OCI-LY7 (cell line): ENCODE measurements at regions not wholly inside any gene's neighbourhood (a gene's known extent, or its start where the extent isn't known, plus 50 kb on each side); places are given as distances from the start of the nearest gene placed in this dataset.

Experiments used
- BruUV-seq: library from RNA; stranded (reverse); fragments of 400-500 nt; replicated peaks from 2 replicates; lab custom pipeline; 2021; lab: Mats Ljungman, UMichigan
- CTCF ChIA-PET: fragments of 300-600 bp; sonication (Branson Sonifier 250); formaldehyde crosslinking; loops from one replicate; lab custom pipeline; 2022; ENCODE audit warnings: antibody characterized with exemption; ENCODE audit not compliant: unreplicated experiment; lab: Charles Lee
- POLR2A ChIA-PET: fragments of 300-600 bp; sonication (Branson Sonifier 250); formaldehyde crosslinking; loops from one replicate; lab custom pipeline; 2022; ENCODE audit warnings: antibody characterized with exemption; lab: Charles Lee
- DNase-seq: peaks from one replicate; pipeline ENCODE4 v3.0.0-alpha.2; 2015; ENCODE audit warnings: low spot score
- H2AFZ ChIP-seq: fragments of 200-600 bp; sonication (generic), shearing (Covaris generic); 2 replicates; pipeline ENCODE4 v1.6.1; 2014; ENCODE audit warnings: mild to moderate bottlenecking, antibody characterized with exemption, low read length, moderate library complexity
- H3K27ac ChIP-seq: fragments of 200-600 bp; sonication (generic); 2 replicates; pipeline ENCODE4 v1.5.1; 2014; ENCODE audit warnings: mixed run types, low read depth, mild to moderate bottlenecking, moderate library complexity, low read length, inconsistent platforms; ENCODE audit not compliant: poor library complexity, severe bottlenecking
- H3K36me3 ChIP-seq: fragments of 200-600 bp; sonication (generic); 2 replicates; pipeline ENCODE4 v1.6.1; 2014; ENCODE audit warnings: mild to moderate bottlenecking, antibody characterized with exemption, low read length, moderate library complexity, mixed read lengths; ENCODE audit not compliant: insufficient read depth
- H3K4me1 ChIP-seq: fragments of 200-600 bp; sonication (generic); 2 replicates; pipeline ENCODE4 v1.5.1; 2014; ENCODE audit warnings: mild to moderate bottlenecking, low read length; ENCODE audit not compliant: insufficient read depth, poor library complexity, severe bottlenecking
- H3K4me2 ChIP-seq: fragments of 200-600 bp; sonication (generic); 2 replicates; pipeline ENCODE4 v1.6.1; 2014; ENCODE audit warnings: mild to moderate bottlenecking, low read length
- H3K4me3 ChIP-seq: fragments of 200-600 bp; sonication (generic); 2 replicates; pipeline ENCODE4 v1.5.1; 2014; ENCODE audit warnings: mild to moderate bottlenecking, low read depth, low read length; ENCODE audit not compliant: poor library complexity, severe bottlenecking
- H3K79me2 ChIP-seq: fragments of 200-600 bp; sonication (generic); 2 replicates; pipeline ENCODE4 v1.6.1; 2016; ENCODE audit warnings: low read depth, mild to moderate bottlenecking, low read length, moderate library complexity, mixed read lengths; ENCODE audit not compliant: insufficient read depth
- H3K9me2 ChIP-seq: fragments of 200-600 bp; sonication (generic); 2 replicates; pipeline ENCODE4 v1.6.1; 2016; ENCODE audit warnings: mild to moderate bottlenecking, low read length, mixed read lengths; ENCODE audit not compliant: insufficient read depth
- H3K9me3 ChIP-seq: fragments of 200-600 bp; sonication (generic); 2 replicates; pipeline ENCODE4 v1.6.1; 2014; ENCODE audit warnings: mild to moderate bottlenecking, mixed run types, low read length, mixed read lengths
- H4K20me1 ChIP-seq: fragments of 200-600 bp; sonication (generic); 2 replicates; pipeline ENCODE4 v1.6.1; 2014; ENCODE audit warnings: mild to moderate bottlenecking, antibody characterized with exemption, low read length, moderate library complexity, mixed read lengths; ENCODE audit not compliant: insufficient read depth
- EZH2phosphoT487 ChIP-seq: fragments of 200-600 bp; sonication (generic); IDR thresholded peaks from 2 replicates; pipeline ENCODE4 v1.6.1; 2018; ENCODE audit warnings: low read depth, borderline replicate concordance, mild to moderate bottlenecking, mixed run types, antibody characterized with exemption, low read length, moderate library complexity, mixed read lengths
- intact Hi-C: fragments of 100-400 bp; cut with micrococcal nuclease; formaldehyde crosslinking; loops from one replicate; pipeline ENCODE4 v1.10.0; 2022; ENCODE audit not compliant: unreplicated experiment
- TF ChIP-seq, protein P1 (sequence below): fragments of 200-600 bp; sonication (generic); conservative IDR thresholded peaks from 2 replicates; pipeline ENCODE4 v1.5.1; 2014; ENCODE audit warnings: mild to moderate bottlenecking, antibody characterized with exemption, low read length, moderate library complexity, mixed read lengths

DNA sequence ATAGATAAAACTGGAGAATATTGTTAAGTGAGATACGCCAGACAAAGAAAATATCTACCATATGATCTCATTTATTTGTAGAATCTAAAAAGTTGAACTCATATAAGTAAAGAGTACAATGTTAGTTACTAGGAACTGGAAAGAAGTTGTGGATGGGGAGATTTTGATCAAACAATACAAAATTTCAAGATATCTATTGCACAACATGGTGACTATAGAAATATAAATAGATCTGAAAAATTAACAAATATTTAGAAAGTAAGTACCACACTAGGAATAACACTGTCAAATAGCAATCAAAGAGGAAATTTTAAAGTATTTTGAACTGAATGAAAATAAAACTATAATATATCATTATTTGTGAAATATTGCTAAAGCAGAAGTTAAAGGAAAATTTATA is 437.2 kb downstream of the AASDHPPT start:
- no peaks in the 10 kb centered on the region for H3K4me1 ChIP-seq
- no peaks in the 10 kb centered on the region for H3K9me2 ChIP-seq
- intact Hi-C loops: no loop called here
- no peak overlapping the region for H3K4me3 ChIP-seq
- no TSS peak for BruUV-seq
- H4K20me1 ChIP-seq: no peaks in the 10 kb centered on the region
- H3K9me3 ChIP-seq: no peaks in the 10 kb centered on the region
- no peaks in the 10 kb centered on the region for H3K36me3 ChIP-seq
- ChIA-PET CTCF (no interaction called here), POLR2A (no interaction called here)
- H3K79me2 ChIP-seq: no peaks in the 10 kb centered on the region
- H3K27ac ChIP-seq: no peak overlapping the region
- TF ChIP-seq EZH2phosphoT487: no peak
- H3K4me2 ChIP-seq: no peak overlapping the region
- no peak for DNase-seq
- no peak overlapping the region for H2AFZ ChIP-seq

GRCh38 chr11:106517426-106517825 is 440.0 kb downstream of the AASDHPPT start:
- Histone ChIP-seq H3K4me3 (no peak overlapping the region), H3K4me1 (no peaks in the 10 kb centered on the region), H3K36me3 (no peaks in the 10 kb centered on the region), H3K27ac (no peak overlapping the region), H3K9me3 (no peaks in the 10 kb centered on the region), H3K79me2 (no peaks in the 10 kb centered on the region), H3K9me2 (no peaks in the 10 kb centered on the region), H4K20me1 (no peaks in the 10 kb centered on the region), H3K4me2 (no peak overlapping the region), H2AFZ (no peak overlapping the region)
- TF ChIP-seq EZH2phosphoT487: no peak
- TF ChIP-seq, protein P1, sequence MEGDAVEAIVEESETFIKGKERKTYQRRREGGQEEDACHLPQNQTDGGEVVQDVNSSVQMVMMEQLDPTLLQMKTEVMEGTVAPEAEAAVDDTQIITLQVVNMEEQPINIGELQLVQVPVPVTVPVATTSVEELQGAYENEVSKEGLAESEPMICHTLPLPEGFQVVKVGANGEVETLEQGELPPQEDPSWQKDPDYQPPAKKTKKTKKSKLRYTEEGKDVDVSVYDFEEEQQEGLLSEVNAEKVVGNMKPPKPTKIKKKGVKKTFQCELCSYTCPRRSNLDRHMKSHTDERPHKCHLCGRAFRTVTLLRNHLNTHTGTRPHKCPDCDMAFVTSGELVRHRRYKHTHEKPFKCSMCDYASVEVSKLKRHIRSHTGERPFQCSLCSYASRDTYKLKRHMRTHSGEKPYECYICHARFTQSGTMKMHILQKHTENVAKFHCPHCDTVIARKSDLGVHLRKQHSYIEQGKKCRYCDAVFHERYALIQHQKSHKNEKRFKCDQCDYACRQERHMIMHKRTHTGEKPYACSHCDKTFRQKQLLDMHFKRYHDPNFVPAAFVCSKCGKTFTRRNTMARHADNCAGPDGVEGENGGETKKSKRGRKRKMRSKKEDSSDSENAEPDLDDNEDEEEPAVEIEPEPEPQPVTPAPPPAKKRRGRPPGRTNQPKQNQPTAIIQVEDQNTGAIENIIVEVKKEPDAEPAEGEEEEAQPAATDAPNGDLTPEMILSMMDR: no peak
- CTCF ChIA-PET: no interaction called here
- no TSS peak for BruUV-seq
- POLR2A ChIA-PET: no interaction called here
- DNase-seq: no peak
- intact Hi-C loops: no loop called here

- Histone ChIP-seq H3K9me3 (no peaks in the 10 kb centered on the region), H3K36me3 (no peaks in the 10 kb centered on the region), H3K27ac (no peak overlapping the region), H2AFZ (no peak overlapping the region), H3K4me3 (no peak overlapping the region), H3K79me2 (no peaks in the 10 kb centered on the region), H3K4me1 (no peaks in the 10 kb centered on the region), H3K9me2 (no peaks in the 10 kb centered on the region), H4K20me1 (no peaks in the 10 kb centered on the region), H3K4me2 (no peak overlapping the region)
- ChIA-PET CTCF (no interaction called here), POLR2A (interaction anchor here (0.7 kb wide), 1 partner anchor 8 kb away, joined by 3 read pairs; no protein-coding TSS in a partner anchor)
- BruUV-seq: no TSS peak
- no peak for TF ChIP-seq EZH2phosphoT487
- TF ChIP-seq, protein P1: no peak
- DNase-seq: no peak
- intact Hi-C loops: no loop called here
These were observed 442.9 kb downstream of the AASDHPPT start for GRCh38 chr11:106520146-106520912.
